Esophagus muscularis mucosa (tissue), 4 donors: ENCODE measurements at regions not wholly inside any gene's neighbourhood (a gene's known extent, or its start where the extent isn't known, plus 50 kb on each side); places are given as distances from the start of the nearest gene placed in this dataset.

ENCODE experiments used
- DNase-seq: peaks from one replicate; pipeline ENCODE4 v3.0.0-alpha.2; 2017; ENCODE audit errors: extremely low spot score
- H3K27ac ChIP-seq, 4 donors: fragments of 200-600 bp; sonication (generic); replicated peaks in 1 of 4; 1 replicate in 3 of 4; 2 replicates in 1 of 4; pipeline ENCODE4 v1.5.1; 2016 to 2019; ENCODE audit warnings: mild to moderate bottlenecking in 1 of 4
- H3K27me3 ChIP-seq, 4 donors: fragments of 200-600 bp; sonication (generic); one replicate each; pipeline versions ENCODE4 v1.5.1 to v1.6.0; 2016 to 2019
- H3K36me3 ChIP-seq, 4 donors: fragments of 200-600 bp; sonication (generic); one replicate each; pipeline ENCODE4 v1.5.1; 2016 to 2019
- H3K4me1 ChIP-seq, 4 donors: fragments of 200-600 bp; sonication (generic); one replicate each; pipeline ENCODE4 v1.5.1; 2016 to 2019
- H3K4me3 ChIP-seq, 4 donors: fragments of 200-600 bp; sonication (generic); 1 replicate in 2 of 4; 2 replicates in 2 of 4; pipeline ENCODE4 v1.5.1; 2016 to 2019; ENCODE audit warnings: mild to moderate bottlenecking in 4 of 4, moderate library complexity in 1 of 4
- H3K9me3 ChIP-seq, 4 donors: fragments of 200-600 bp; sonication (generic); 1 replicate in 3 of 4; 2 replicates in 1 of 4; pipeline ENCODE4 v1.5.1; 2016 to 2019
- EP300 ChIP-seq: sonication (generic); formaldehyde crosslinking; IDR thresholded peaks from one replicate; pipeline ENCODE4 v1.6.1; 2017; ENCODE audit warnings: antibody characterized with exemption
- POLR2A ChIP-seq: fragments of 450-650 bp; IDR thresholded peaks from one replicate; pipeline ENCODE4 v1.6.1; 2017; ENCODE audit warnings: antibody characterized with exemption, moderate library complexity, mild to moderate bottlenecking, low read depth
- POLR2AphosphoS5 ChIP-seq, 2 donors: sonication (generic); formaldehyde crosslinking; IDR thresholded peaks; one replicate each; pipeline ENCODE4 v1.6.1; 2017; ENCODE audit warnings: antibody characterized with exemption in 2 of 2
- WGBS: methylation state at CpG from one replicate; pipeline ENCODE4 v1.1.5; 2018; 5-methylcytosine and 5-hydroxymethylcytosine counted together
- intact Hi-C: fragments of 100-400 bp; cut with DNase I; formaldehyde crosslinking; loops from one replicate; pipeline ENCODE4 v1.15.1; 2023
- TF ChIP-seq, protein P1 (sequence below), 3 experiments: fragments of 200-600 bp in 2 of 3; fragments of 450-650 bp in 1 of 3; sonication (generic) in 2 of 3; IDR thresholded peaks; one replicate each; pipeline ENCODE4 v1.5.1; 2017 to 2019; ENCODE audit warnings: antibody characterized with exemption in 3 of 3, mild to moderate bottlenecking in 2 of 3, moderate library complexity in 1 of 3

DNA sequence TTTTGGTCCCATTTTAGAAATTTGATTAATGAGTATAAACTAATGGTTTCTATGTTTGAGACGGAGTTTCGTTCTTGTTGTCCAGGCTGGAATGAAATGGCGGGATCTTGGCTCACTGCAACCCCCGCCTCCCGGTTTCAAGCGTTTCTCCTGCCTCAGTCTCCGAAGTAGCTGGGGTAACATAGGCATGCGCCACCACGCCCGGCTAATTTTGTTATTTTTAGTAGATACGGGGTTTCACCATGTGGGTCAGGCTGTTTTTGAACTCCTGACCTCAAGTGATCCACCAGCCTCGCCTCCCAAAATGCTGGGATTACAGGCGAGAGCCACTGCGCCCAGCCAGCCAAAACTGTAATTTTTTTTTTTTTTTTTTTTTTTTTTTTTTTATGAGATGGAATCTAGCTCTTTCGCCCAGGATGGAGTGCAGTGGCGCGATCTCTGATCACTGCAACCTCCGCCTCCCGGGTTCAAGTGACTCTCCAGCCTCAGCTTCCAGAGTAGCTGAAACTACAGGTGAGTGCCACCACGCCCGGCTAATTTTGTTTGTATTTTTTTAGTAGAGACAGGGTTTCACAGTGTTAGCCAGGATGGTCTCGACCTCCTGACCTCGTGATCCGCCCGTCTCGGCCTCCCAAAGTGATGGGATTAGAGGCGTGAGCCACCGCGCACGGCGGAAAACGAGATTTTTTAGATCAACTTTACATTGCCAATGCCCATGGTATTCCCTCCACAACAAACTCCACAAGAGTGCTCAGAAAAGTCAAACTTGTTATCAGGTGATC is 127.8 kb downstream of the HFE start:
- Histone ChIP-seq H3K9me3 (no peaks in the 10 kb centered on the region), H3K4me1 (peaks cover 17 to 33% (median 30%) of the 10 kb centered on the region in 4 donors), H3K4me3 (peak overlapping the region; percentile 55 to 62 (median 57)), H3K27me3 (peaks cover 0 to 28% (median 0%) of the 10 kb centered on the region in 4 donors), H3K36me3 (no peaks in the 10 kb centered on the region), H3K27ac (peak overlapping the region; percentile 89 to 96 (median 90))
- WGBS = 17% methylated on average over 32 of the region's 32 CpGs
- TF ChIP-seq POLR2A (no peak), POLR2AphosphoS5 (IDR thresholded peaks at IDR 0.05) (no peak), EP300 (no peak)
- TF ChIP-seq, protein P1, sequence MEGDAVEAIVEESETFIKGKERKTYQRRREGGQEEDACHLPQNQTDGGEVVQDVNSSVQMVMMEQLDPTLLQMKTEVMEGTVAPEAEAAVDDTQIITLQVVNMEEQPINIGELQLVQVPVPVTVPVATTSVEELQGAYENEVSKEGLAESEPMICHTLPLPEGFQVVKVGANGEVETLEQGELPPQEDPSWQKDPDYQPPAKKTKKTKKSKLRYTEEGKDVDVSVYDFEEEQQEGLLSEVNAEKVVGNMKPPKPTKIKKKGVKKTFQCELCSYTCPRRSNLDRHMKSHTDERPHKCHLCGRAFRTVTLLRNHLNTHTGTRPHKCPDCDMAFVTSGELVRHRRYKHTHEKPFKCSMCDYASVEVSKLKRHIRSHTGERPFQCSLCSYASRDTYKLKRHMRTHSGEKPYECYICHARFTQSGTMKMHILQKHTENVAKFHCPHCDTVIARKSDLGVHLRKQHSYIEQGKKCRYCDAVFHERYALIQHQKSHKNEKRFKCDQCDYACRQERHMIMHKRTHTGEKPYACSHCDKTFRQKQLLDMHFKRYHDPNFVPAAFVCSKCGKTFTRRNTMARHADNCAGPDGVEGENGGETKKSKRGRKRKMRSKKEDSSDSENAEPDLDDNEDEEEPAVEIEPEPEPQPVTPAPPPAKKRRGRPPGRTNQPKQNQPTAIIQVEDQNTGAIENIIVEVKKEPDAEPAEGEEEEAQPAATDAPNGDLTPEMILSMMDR (IDR thresholded peaks at IDR 0.05) = no peak
- intact Hi-C loops = loop anchor here (5.0 kb wide), 1 partner anchor 43 kb away; no protein-coding TSS in a partner anchor
- no peak for DNase-seq

DNA sequence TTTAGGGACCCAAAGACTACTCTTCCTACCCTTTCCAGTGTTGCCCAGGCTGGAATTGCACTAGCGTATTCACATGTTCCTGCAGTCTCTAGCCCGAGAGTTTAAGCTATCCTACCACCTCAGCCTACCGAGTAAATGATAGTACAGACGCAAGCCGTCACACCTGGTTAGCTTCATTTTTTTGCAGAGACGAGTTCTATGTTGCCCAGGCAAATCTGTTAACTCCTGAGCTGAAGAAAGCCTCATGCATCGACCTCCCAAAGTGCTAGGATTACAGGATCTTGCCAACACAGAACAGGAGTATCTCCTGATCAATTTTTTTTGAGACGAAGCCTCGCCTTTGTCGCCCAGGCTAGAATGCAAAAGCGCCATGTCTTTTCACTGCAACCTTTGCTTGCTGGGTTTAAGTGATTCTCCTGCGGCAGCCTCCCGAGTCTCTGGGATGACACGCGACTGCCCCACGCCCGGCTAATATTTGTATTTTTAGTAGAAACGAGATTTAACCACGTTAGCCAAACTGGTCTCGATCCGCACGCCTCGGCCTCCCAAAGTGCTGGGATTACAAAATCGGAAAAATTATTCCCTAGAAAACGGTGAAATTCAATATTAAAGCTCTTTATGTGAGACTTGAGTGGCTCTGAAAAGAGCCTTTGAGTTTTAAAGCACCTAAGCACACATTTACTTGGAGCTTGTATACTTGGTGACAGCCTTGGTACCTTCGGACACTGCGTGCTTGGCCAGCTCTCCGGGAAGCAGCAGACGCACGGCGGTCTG is 128.5 kb downstream of the HFE start:
- H3K9me3 ChIP-seq = no peaks in the 10 kb centered on the region
- intact Hi-C loops = loop anchor here (5.0 kb wide), 1 partner anchor 43 kb away; no protein-coding TSS in a partner anchor
- under 1% methylated on average over 30 of the region's 31 CpGs for WGBS
- no peaks in the 10 kb centered on the region for H3K36me3 ChIP-seq
- no peak for TF ChIP-seq EP300
- TF ChIP-seq POLR2A = no peak
- TF ChIP-seq, protein P1 (IDR thresholded peaks at IDR 0.05) = no peak
- TF ChIP-seq POLR2AphosphoS5 (IDR thresholded peaks at IDR 0.05) = peak; percentile 36 to 41
- peak overlapping the region; percentile 89 to 96 (median 90) for H3K27ac ChIP-seq
- H3K4me3 ChIP-seq = peak overlapping the region; percentile 55 to 62 (median 57)
- DNase-seq = no peak
- peaks cover 17 to 33% (median 30%) of the 10 kb centered on the region in 4 donors for H3K4me1 ChIP-seq
- peaks cover 0 to 28% (median 0%) of the 10 kb centered on the region in 4 donors for H3K27me3 ChIP-seq

DNA sequence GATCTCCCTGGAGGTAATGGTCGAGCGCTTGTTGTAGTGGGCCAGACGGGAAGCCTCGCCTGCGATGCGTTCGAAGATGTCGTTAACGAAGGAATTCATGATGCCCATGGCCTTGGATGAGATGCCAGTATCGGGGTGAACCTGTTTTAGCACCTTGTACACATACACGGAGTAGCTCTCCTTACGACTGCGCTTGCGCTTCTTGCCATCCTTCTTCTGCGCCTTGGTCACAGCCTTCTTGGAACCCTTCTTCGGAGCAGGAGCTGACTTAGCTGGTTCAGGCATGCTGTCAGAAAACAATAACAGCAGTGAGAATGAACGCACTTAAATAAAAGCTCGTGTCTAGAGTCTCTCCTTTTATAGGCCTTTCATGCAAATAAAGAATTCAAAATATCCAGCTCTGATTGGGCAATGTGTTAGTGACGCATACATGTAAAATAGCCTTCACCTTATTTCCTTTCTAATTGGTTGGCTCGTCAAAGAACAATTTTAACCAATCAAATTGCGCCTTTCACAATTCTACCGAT is 129.2 kb downstream of the HFE start:
- TF ChIP-seq POLR2AphosphoS5 (IDR thresholded peaks at IDR 0.05) (peak; percentile 96 to 100), POLR2A (peak; percentile 81), EP300 (no peak)
- TF ChIP-seq, protein P1 (IDR thresholded peaks at IDR 0.05) = no peak
- H3K27ac ChIP-seq = peak overlapping the region; percentile 89 to 96 (median 90)
- peak overlapping the region; percentile 55 to 62 (median 57) for H3K4me3 ChIP-seq
- peaks cover 0 to 28% (median 0%) of the 10 kb centered on the region in 4 donors for H3K27me3 ChIP-seq
- no peaks in the 10 kb centered on the region for H3K36me3 ChIP-seq
- intact Hi-C loops = loop anchor here (5.0 kb wide), 1 partner anchor 44 kb away; no protein-coding TSS in a partner anchor
- H3K4me1 ChIP-seq = peaks cover 17 to 33% (median 30%) of the 10 kb centered on the region in 4 donors
- no peaks in the 10 kb centered on the region for H3K9me3 ChIP-seq
- under 1% methylated on average over 22 of the region's 22 CpGs for WGBS
- DNase-seq = peak; percentile 95

DNA sequence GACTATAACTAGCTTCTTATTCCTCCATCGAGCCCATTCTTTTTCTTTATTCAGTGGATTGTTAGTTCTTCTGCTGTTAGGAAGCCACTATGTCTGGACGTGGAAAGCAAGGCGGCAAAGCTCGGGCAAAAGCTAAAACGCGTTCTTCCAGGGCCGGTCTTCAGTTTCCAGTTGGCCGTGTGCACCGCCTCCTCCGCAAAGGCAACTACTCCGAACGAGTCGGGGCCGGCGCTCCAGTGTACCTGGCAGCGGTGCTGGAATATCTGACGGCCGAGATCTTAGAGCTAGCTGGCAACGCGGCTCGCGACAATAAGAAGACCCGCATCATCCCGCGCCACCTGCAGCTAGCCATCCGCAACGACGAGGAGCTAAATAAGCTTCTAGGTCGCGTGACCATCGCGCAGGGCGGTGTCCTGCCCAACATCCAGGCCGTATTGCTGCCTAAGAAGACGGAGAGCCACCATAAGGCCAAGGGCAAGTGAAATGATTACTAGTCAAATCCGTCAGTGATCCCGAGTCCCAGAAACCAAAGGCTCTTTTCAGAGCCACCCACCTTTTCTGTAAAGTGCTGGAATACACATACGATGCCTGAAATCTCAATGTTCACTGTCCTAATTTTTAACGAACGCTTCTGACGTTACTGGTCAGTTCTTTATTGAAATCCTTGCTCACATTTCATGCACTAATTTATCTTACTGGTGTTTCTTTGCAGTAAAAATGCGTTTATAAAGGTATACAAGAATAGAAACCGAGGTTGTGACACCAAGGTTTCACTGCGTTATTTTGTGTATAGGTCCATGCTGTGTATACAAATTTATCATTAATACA is 129.9 kb downstream of the HFE start:
- no peaks in the 10 kb centered on the region for H3K9me3 ChIP-seq
- intact Hi-C loops = loop anchor here (5.0 kb wide), 1 partner anchor 45 kb away; no protein-coding TSS in a partner anchor
- H3K27me3 ChIP-seq = peaks cover 0 to 28% (median 0%) of the 10 kb centered on the region in 4 donors
- DNase-seq = peak; percentile 96
- no peaks in the 10 kb centered on the region for H3K36me3 ChIP-seq
- 2% methylated on average over 21 of the region's 44 CpGs for WGBS
- H3K4me3 ChIP-seq = peak overlapping the region; percentile 55 to 62 (median 57)
- peaks cover 17 to 33% (median 30%) of the 10 kb centered on the region in 4 donors for H3K4me1 ChIP-seq
- peak overlapping the region; percentile 89 to 96 (median 90) for H3K27ac ChIP-seq
- TF ChIP-seq POLR2A (peak; percentile 32), EP300 (no peak), POLR2AphosphoS5 (IDR thresholded peaks at IDR 0.05) (peak; percentile 91 to 95)
- TF ChIP-seq, protein P1 (IDR thresholded peaks at IDR 0.05) = peak; percentile 26 to 56 (median 48)
